ENCODE measurements at regions not wholly inside any gene's neighbourhood (a gene's known extent, or its start where the extent isn't known, plus 50 kb on each side); places are given as distances from the start of the nearest gene placed in this dataset.
A peak's percentile ranks its signal among the peaks of the same experiment; 100 is the strongest.
"Not testable (repeated sequence)": the region's sequence is repeated elsewhere in the genome, so short reads cannot be mapped to it uniquely, and the experiment has no call there.

DNA sequence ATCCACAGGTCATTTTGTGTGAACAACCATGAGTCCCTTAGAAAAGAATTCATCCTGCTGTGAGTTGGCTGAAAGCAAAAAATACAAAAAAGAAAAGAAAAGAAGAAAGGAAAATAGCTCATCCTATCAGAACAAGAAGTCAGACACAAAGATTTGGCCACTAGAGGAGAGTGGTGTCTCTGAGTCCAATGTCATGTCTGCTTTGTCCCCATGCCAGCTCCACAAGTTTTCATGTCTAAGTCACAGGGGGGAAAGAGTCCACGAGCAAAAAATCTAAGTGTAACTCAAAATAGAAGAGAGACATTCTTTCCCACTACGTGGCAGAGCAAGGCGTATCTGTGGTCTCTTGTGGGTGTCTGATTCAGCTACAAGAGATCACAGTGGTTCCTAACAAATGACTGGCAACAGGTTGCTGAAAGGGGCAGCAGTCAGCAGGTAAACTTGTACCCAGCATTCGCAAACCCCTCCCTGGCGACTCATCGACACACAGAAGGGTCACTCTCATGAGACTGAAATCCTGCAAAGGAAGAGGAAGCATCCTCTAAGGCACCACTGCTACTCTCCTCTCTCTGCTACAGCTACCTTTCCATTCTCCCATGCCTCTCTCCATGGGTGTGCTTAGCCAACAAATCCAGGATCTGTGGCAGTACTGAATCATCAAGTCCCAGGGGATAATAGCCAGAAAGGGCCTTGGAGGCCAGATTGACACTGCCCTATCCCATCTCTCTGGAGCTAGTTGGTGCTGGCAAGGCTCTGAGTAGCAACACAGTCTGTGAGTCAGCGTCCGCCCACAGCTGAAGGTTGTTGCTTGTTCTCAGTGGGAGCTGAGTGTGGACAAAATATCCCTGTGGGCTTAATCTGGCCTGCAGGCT, 123.0 kb upstream of the SLC39A10 start:
- Histone ChIP-seq H3K4me3 (no peak overlapping the region), H3K27ac (peak overlapping the region in 1 of 4 donors; percentile 25), H3K27me3 (no peaks in the 10 kb centered on the region), H3K4me1 (peaks cover 0 to 6% (median 6%) of the 10 kb centered on the region in 3 donors), H3K36me3 (no peaks in the 10 kb centered on the region), H3K9me3 (no peaks in the 10 kb centered on the region)
- DNase-seq (peak in 1 of 6 donors; percentile 26), ATAC-seq (peak in 3 of 4 donors; percentile 44 to 70 (median 66)), FAIRE-seq (no peak)
- intact Hi-C loops (cut with DNase I): no loop called here
- TF ChIP-seq, protein P1, sequence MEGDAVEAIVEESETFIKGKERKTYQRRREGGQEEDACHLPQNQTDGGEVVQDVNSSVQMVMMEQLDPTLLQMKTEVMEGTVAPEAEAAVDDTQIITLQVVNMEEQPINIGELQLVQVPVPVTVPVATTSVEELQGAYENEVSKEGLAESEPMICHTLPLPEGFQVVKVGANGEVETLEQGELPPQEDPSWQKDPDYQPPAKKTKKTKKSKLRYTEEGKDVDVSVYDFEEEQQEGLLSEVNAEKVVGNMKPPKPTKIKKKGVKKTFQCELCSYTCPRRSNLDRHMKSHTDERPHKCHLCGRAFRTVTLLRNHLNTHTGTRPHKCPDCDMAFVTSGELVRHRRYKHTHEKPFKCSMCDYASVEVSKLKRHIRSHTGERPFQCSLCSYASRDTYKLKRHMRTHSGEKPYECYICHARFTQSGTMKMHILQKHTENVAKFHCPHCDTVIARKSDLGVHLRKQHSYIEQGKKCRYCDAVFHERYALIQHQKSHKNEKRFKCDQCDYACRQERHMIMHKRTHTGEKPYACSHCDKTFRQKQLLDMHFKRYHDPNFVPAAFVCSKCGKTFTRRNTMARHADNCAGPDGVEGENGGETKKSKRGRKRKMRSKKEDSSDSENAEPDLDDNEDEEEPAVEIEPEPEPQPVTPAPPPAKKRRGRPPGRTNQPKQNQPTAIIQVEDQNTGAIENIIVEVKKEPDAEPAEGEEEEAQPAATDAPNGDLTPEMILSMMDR (IDR thresholded peaks at IDR 0.05): no peak
- 82 to 86% methylated on average over 8 of the region's 8 CpGs for WGBS, 2 donors

DNA sequence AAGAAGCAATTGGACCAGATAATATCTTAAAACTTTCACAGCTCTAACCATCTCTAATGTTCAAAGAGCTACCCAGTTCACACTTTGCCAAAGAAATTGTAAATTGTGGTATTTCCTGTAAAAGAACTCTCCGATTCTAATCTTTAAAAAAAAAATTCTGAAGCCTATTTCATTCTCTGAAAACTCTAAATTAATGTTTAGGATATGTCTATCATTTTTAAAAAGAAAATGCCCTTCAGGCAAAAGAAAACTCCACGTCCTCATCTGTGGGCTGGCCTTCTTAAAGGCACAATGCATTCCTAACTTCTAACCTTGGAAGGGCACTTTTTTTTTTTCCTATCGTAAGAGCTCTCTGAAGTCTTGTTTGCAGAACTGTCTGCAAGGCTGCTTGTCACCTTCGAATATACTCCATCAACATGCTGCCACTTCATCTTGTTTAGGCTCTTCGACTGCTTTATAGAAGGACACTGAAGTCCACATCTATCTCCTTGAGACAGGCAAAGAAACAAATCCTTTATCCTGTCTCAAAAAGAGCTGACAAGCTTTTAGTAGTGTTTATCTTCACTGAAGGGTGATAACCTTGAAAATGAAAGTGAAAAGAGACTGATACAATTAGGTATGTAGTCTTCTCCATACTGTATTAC, 124.3 kb upstream of the SLC39A10 start:
- FAIRE-seq: no peak
- H3K36me3 ChIP-seq: no peaks in the 10 kb centered on the region
- no peaks in the 10 kb centered on the region for H3K27me3 ChIP-seq
- H3K4me3 ChIP-seq: no peak overlapping the region
- TF ChIP-seq, protein P1 (IDR thresholded peaks at IDR 0.05): no peak
- ATAC-seq: peak; percentile 63 to 76 (median 72)
- H3K9me3 ChIP-seq: no peaks in the 10 kb centered on the region
- intact Hi-C loops (cut with DNase I): no loop called here
- DNase-seq: no peak
- H3K27ac ChIP-seq: no peak overlapping the region
- 16 to 21% methylated on average over 5 of the region's 5 CpGs for WGBS, 2 donors
- H3K4me1 ChIP-seq: peaks cover 0 to 6% (median 6%) of the 10 kb centered on the region in 3 donors

GRCh38 chr2:195532255-195532627, 124.8 kb upstream of the SLC39A10 start:
- 83 to 86% methylated on average over 1 of the region's 1 CpG for WGBS, 2 donors
- intact Hi-C loops (cut with DNase I): no loop called here
- peaks cover 0 to 6% (median 6%) of the 10 kb centered on the region in 3 donors for H3K4me1 ChIP-seq
- H3K36me3 ChIP-seq: no peaks in the 10 kb centered on the region
- H3K9me3 ChIP-seq: no peaks in the 10 kb centered on the region
- H3K27ac ChIP-seq: no peak overlapping the region
- no peaks in the 10 kb centered on the region for H3K27me3 ChIP-seq
- FAIRE-seq (no peak), DNase-seq (no peak), ATAC-seq (no peak)
- TF ChIP-seq, protein P1 (IDR thresholded peaks at IDR 0.05): no peak
- no peak overlapping the region for H3K4me3 ChIP-seq

DNA sequence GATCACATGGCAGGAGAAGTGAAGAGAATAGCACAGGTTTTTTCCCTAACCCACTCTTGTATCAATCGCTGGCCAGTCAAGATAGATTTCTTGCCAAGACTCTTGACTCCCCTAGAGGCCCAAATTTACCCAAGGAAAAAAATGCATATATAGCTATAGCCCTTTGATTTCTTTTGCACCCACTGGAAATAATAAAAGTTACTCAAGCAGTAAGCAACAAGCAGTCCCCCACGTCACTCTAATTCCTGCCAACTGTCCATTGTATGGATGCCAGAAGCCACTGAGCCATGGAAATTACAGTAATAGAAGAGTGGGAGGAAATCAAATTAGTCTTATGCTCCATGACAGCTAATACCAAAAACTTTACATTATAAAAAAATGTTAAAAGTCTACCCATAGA, 125.3 kb upstream of the SLC39A10 start:
- H3K27me3 ChIP-seq: no peaks in the 10 kb centered on the region
- intact Hi-C loops (cut with DNase I): no loop called here
- FAIRE-seq (no peak), ATAC-seq (no peak), DNase-seq (no peak)
- no peaks in the 10 kb centered on the region for H3K36me3 ChIP-seq
- WGBS, 2 donors: 79 to 81% methylated on average over 2 of the region's 2 CpGs
- no peak overlapping the region for H3K4me3 ChIP-seq
- H3K9me3 ChIP-seq: no peaks in the 10 kb centered on the region
- H3K4me1 ChIP-seq: peaks cover 0 to 6% (median 5%) of the 10 kb centered on the region in 3 donors
- no peak overlapping the region for H3K27ac ChIP-seq
- TF ChIP-seq, protein P1 (IDR thresholded peaks at IDR 0.05): no peak

DNA sequence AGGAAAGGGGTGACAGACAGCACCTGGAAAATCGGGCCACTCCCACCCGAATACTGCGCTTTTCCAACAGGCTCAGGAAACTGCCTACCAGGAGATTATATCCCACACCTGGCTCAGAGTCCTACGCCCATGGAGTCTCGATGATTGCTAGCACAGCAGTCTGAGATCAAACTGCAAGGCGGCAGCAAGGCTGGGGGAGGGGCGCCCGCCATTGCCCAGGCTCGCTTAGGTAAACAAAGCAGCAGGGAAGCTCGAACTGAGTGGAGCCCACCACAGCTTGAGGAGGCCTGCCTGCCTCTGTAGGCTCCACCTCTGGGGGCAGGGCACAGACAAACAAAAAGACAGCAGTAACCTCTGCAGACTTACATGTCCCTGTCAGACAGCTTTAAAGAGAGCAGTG, 133.8 kb upstream of the SLC39A10 start:
- H3K4me3 ChIP-seq; H3K27ac ChIP-seq; H3K4me1 ChIP-seq; H3K9me3 ChIP-seq; DNase-seq; FAIRE-seq; H3K27me3 ChIP-seq; intact Hi-C loops (cut with DNase I); H3K36me3 ChIP-seq; ATAC-seq: not testable (repeated sequence)
- 78 to 88% methylated on average over 10 of the region's 10 CpGs for WGBS, 2 donors
